SJSA1 (cell line): ENCODE measurements at regions not wholly inside any gene's neighbourhood (a gene's known extent, or its start where the extent isn't known, plus 50 kb on each side); places are given as distances from the start of the nearest gene placed in this dataset.

Source experiments
- DNase-seq, 2 experiments: peaks; one replicate each; pipeline ENCODE4 v3.0.0-alpha.2; 2015 to 2020; ENCODE audit warnings: low spot score in 2 of 2, low read depth in 1 of 2
- H3K27ac ChIP-seq: fragments of 250-450 bp; sonication (Bioruptor Pico); 2 replicates; pipeline ENCODE4 v1.5.1; 2020; ENCODE audit warnings: mild to moderate bottlenecking, moderate library complexity
- H3K27me3 ChIP-seq: fragments of 250-450 bp; sonication (Bioruptor Pico); replicated peaks from 2 replicates; pipeline ENCODE4 v1.5.1; 2020; ENCODE audit warnings: mild to moderate bottlenecking, moderate library complexity
- H3K36me3 ChIP-seq: fragments of 250-450 bp; sonication (Bioruptor Pico); 2 replicates; pipeline ENCODE4 v1.5.1; 2020; ENCODE audit warnings: mild to moderate bottlenecking
- H3K4me1 ChIP-seq: fragments of 250-450 bp; sonication (Bioruptor Pico); replicated peaks from 2 replicates; pipeline ENCODE4 v1.6.1; 2021; ENCODE audit warnings: mild to moderate bottlenecking
- H3K4me3 ChIP-seq: fragments of 250-450 bp; sonication (Bioruptor Pico); 2 replicates; pipeline ENCODE4 v1.5.1; 2020; ENCODE audit warnings: mild to moderate bottlenecking
- H3K9me3 ChIP-seq: fragments of 250-450 bp; sonication (Bioruptor Pico); replicated peaks from 2 replicates; pipeline ENCODE4 v1.5.1; 2020; ENCODE audit warnings: mild to moderate bottlenecking

GRCh38 chr7:153504288-153505075 is 547.7 kb upstream of the DPP6 start:
- no peak for DNase-seq
- no peak overlapping the region for H3K4me3 ChIP-seq
- no peaks in the 10 kb centered on the region for H3K36me3 ChIP-seq
- no peaks in the 10 kb centered on the region for H3K4me1 ChIP-seq
- no peaks in the 10 kb centered on the region for H3K27me3 ChIP-seq
- H3K27ac ChIP-seq, result no peak overlapping the region
- peaks cover 5% of the 10 kb centered on the region for H3K9me3 ChIP-seq

GRCh38 chr7:153507885-153508284 is 544.3 kb upstream of the DPP6 start:
- no peak for DNase-seq
- no peak overlapping the region for H3K4me3 ChIP-seq
- H3K27me3 ChIP-seq, result no peaks in the 10 kb centered on the region
- peaks cover 5% of the 10 kb centered on the region for H3K9me3 ChIP-seq
- no peaks in the 10 kb centered on the region for H3K36me3 ChIP-seq
- no peak overlapping the region for H3K27ac ChIP-seq
- H3K4me1 ChIP-seq, result no peaks in the 10 kb centered on the region

GRCh38 chr7:153509768-153510167 is 542.4 kb upstream of the DPP6 start:
- H3K4me1 ChIP-seq, result no peaks in the 10 kb centered on the region
- no peak for DNase-seq
- no peaks in the 10 kb centered on the region for H3K36me3 ChIP-seq
- peaks cover 8% of the 10 kb centered on the region for H3K9me3 ChIP-seq
- no peak overlapping the region for H3K27ac ChIP-seq
- H3K4me3 ChIP-seq, result no peak overlapping the region
- H3K27me3 ChIP-seq, result no peaks in the 10 kb centered on the region

GRCh38 chr7:153510674-153511073 is 541.5 kb upstream of the DPP6 start:
- H3K27ac ChIP-seq, result no peak overlapping the region
- H3K9me3 ChIP-seq, result peaks cover 8% of the 10 kb centered on the region
- no peaks in the 10 kb centered on the region for H3K4me1 ChIP-seq
- no peak overlapping the region for H3K4me3 ChIP-seq
- no peaks in the 10 kb centered on the region for H3K27me3 ChIP-seq
- no peaks in the 10 kb centered on the region for H3K36me3 ChIP-seq
- DNase-seq, result no peak

GRCh38 chr7:153514032-153514431 is 538.2 kb upstream of the DPP6 start:
- no peak for DNase-seq

GRCh38 chr7:153515359-153515758 is 536.8 kb upstream of the DPP6 start:
- no peak overlapping the region for H3K27ac ChIP-seq

More at GRCh38 chr7:153514032-153514431, 538.2 kb upstream of the DPP6 start:
- H3K27me3 ChIP-seq, result no peaks in the 10 kb centered on the region
- H3K9me3 ChIP-seq, result peaks cover 8% of the 10 kb centered on the region; the same call in 1 of the 2 replicates
- no peak overlapping the region for H3K27ac ChIP-seq
- no peak overlapping the region for H3K4me3 ChIP-seq
- no peaks in the 10 kb centered on the region for H3K36me3 ChIP-seq
- no peaks in the 10 kb centered on the region for H3K4me1 ChIP-seq

GRCh38 chr7:153518201-153518984 is 533.8 kb upstream of the DPP6 start:
- H3K27me3 ChIP-seq, result no peaks in the 10 kb centered on the region
- no peaks in the 10 kb centered on the region for H3K36me3 ChIP-seq
- no peak for DNase-seq
- H3K9me3 ChIP-seq, result peaks cover 12% of the 10 kb centered on the region; the same call in 1 of the 2 replicates
- no peak overlapping the region for H3K4me3 ChIP-seq
- no peak overlapping the region for H3K27ac ChIP-seq
- H3K4me1 ChIP-seq, result no peaks in the 10 kb centered on the region

More at GRCh38 chr7:153515359-153515758, 536.8 kb upstream of the DPP6 start:
- no peaks in the 10 kb centered on the region for H3K36me3 ChIP-seq
- H3K9me3 ChIP-seq, result peaks cover 12% of the 10 kb centered on the region; the same call in 1 of the 2 replicates
- no peak for DNase-seq
- no peaks in the 10 kb centered on the region for H3K4me1 ChIP-seq
- no peak overlapping the region for H3K4me3 ChIP-seq
- no peaks in the 10 kb centered on the region for H3K27me3 ChIP-seq

- Histone ChIP-seq H3K9me3 (peaks cover 3% of the 10 kb centered on the region; the same call in 1 of the 2 replicates), H3K4me1 (no peaks in the 10 kb centered on the region), H3K36me3 (no peaks in the 10 kb centered on the region), H3K4me3 (no peak overlapping the region), H3K27ac (no peak overlapping the region), H3K27me3 (no peaks in the 10 kb centered on the region)
- no peak for DNase-seq
Observed at GRCh38 chr7:153521370-153521769, 530.8 kb upstream of the DPP6 start.

GRCh38 chr7:153522261-153522660 is 529.9 kb upstream of the DPP6 start:
- H3K27ac ChIP-seq, result no peak overlapping the region
- H3K4me1 ChIP-seq, result no peaks in the 10 kb centered on the region
- no peaks in the 10 kb centered on the region for H3K27me3 ChIP-seq
- H3K4me3 ChIP-seq, result no peak overlapping the region
- DNase-seq, result no peak
- peaks cover 3% of the 10 kb centered on the region; the same call in 1 of the 2 replicates for H3K9me3 ChIP-seq
- no peaks in the 10 kb centered on the region for H3K36me3 ChIP-seq

GRCh38 chr7:153523320-153524015 is 528.7 kb upstream of the DPP6 start:
- Histone ChIP-seq H3K27me3 (no peaks in the 10 kb centered on the region), H3K27ac (no peak overlapping the region), H3K36me3 (no peaks in the 10 kb centered on the region), H3K4me1 (no peaks in the 10 kb centered on the region), H3K4me3 (no peak overlapping the region), H3K9me3 (peaks cover 3% of the 10 kb centered on the region; the same call in 1 of the 2 replicates)
- no peak for DNase-seq

GRCh38 chr7:153524070-153524601 is 528.1 kb upstream of the DPP6 start:
- no peak overlapping the region for H3K27ac ChIP-seq
- H3K4me1 ChIP-seq, result no peaks in the 10 kb centered on the region
- H3K36me3 ChIP-seq, result no peaks in the 10 kb centered on the region
- no peaks in the 10 kb centered on the region for H3K27me3 ChIP-seq
- no peak overlapping the region for H3K4me3 ChIP-seq
- peaks cover 3% of the 10 kb centered on the region; the same call in 1 of the 2 replicates for H3K9me3 ChIP-seq
- no peak for DNase-seq

GRCh38 chr7:153529100-153529499 is 523.1 kb upstream of the DPP6 start:
- Histone ChIP-seq H3K27me3 (no peaks in the 10 kb centered on the region), H3K4me3 (no peak overlapping the region), H3K4me1 (no peaks in the 10 kb centered on the region), H3K36me3 (no peaks in the 10 kb centered on the region), H3K9me3 (peaks cover 7% of the 10 kb centered on the region), H3K27ac (no peak overlapping the region)
- DNase-seq, result no peak

- no peak overlapping the region for H3K27ac ChIP-seq
- H3K36me3 ChIP-seq, result no peaks in the 10 kb centered on the region
- H3K4me1 ChIP-seq, result no peaks in the 10 kb centered on the region
- peaks cover 7% of the 10 kb centered on the region for H3K9me3 ChIP-seq
- H3K27me3 ChIP-seq, result no peaks in the 10 kb centered on the region
- no peak overlapping the region for H3K4me3 ChIP-seq
- DNase-seq, result no peak
Observed at GRCh38 chr7:153529651-153530165, 522.5 kb upstream of the DPP6 start.
